Gastrocnemius medialis (tissue), 4 donors: ENCODE measurements at regions not wholly inside any gene's neighbourhood (a gene's known extent, or its start where the extent isn't known, plus 50 kb on each side); places are given as distances from the start of the nearest gene placed in this dataset.

Experiments
- POLR2A ChIP-seq, 2 donors: fragments of 450-650 bp; IDR thresholded peaks; one replicate each; pipeline ENCODE4 v1.6.1; 2017; ENCODE audit warnings: antibody characterized with exemption in 2 of 2, mild to moderate bottlenecking in 2 of 2, moderate library complexity in 2 of 2
- TF ChIP-seq, protein P1 (sequence below), 5 experiments: fragments of 450-650 bp in 3 of 5; fragments of 200-600 bp in 2 of 5; sonication (generic) in 2 of 5; IDR thresholded peaks in 4 of 5; conservative IDR thresholded peaks in 1 of 5; 1 replicate in 4 of 5; 2 replicates in 1 of 5; pipeline ENCODE4 v1.5.1; 2016 to 2019; ENCODE audit warnings: antibody characterized with exemption in 5 of 5, mild to moderate bottlenecking in 3 of 5, moderate library complexity in 3 of 5

DNA sequence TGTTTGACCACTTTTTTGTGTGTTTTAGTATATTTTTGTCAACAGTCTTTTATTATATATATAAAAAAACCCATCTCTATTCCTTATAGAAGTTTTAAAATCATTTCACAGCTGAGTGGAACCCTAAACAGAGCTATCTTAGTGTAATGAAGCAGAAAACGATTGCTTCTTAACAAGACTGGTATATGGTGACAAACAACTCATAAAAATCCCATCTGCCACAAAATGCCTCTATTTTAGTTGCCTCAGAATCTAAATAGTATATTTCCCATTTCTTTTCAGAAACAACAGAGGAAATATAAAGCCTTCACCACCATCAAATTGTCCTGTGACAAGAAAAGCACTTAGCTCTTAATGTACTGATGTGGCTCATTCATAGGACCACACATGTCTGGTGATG, 322.4 kb downstream of the ATP23 start:
- TF ChIP-seq, protein P1, sequence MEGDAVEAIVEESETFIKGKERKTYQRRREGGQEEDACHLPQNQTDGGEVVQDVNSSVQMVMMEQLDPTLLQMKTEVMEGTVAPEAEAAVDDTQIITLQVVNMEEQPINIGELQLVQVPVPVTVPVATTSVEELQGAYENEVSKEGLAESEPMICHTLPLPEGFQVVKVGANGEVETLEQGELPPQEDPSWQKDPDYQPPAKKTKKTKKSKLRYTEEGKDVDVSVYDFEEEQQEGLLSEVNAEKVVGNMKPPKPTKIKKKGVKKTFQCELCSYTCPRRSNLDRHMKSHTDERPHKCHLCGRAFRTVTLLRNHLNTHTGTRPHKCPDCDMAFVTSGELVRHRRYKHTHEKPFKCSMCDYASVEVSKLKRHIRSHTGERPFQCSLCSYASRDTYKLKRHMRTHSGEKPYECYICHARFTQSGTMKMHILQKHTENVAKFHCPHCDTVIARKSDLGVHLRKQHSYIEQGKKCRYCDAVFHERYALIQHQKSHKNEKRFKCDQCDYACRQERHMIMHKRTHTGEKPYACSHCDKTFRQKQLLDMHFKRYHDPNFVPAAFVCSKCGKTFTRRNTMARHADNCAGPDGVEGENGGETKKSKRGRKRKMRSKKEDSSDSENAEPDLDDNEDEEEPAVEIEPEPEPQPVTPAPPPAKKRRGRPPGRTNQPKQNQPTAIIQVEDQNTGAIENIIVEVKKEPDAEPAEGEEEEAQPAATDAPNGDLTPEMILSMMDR (IDR thresholded peaks at IDR 0.05 in 4 of 5, conservative IDR thresholded peaks at IDR 0.05 in 1 of 5): no peak
- no peak for TF ChIP-seq POLR2A (IDR thresholded peaks at IDR 0.05)
